A673 (cell line): ENCODE measurements at regions not wholly inside any gene's neighbourhood (a gene's known extent, or its start where the extent isn't known, plus 50 kb on each side); places are given as distances from the start of the nearest gene placed in this dataset.

Experiments used
- BruUV-seq: library from RNA; stranded (reverse); fragments of 400-500 nt; replicated peaks from 2 replicates; lab custom pipeline; 2021; lab: Mats Ljungman, UMichigan
- CTCF ChIA-PET: fragments of 300-600 bp; sonication (Branson Sonifier 250); formaldehyde crosslinking; loops from one replicate; lab custom pipeline; 2022; ENCODE audit warnings: antibody characterized with exemption; lab: Charles Lee
- POLR2A ChIA-PET: fragments of 300-600 bp; sonication (Branson Sonifier 250); formaldehyde crosslinking; loops from one replicate; lab custom pipeline; 2022; ENCODE audit warnings: antibody characterized with exemption; ENCODE audit not compliant: low non-redundant PET; lab: Charles Lee
- DNase-seq: peaks from one replicate; pipeline ENCODE4 v3.0.0-alpha.2; 2015; ENCODE audit warnings: low spot score
- H3K27ac ChIP-seq: fragments of 200-600 bp; sonication (generic); 2 replicates; pipeline ENCODE4 v1.5.1; 2016; ENCODE audit warnings: mixed run types, low read depth, mild to moderate bottlenecking, mixed read lengths, antibody characterized with exemption, low read length; ENCODE audit not compliant: poor library complexity, severe bottlenecking
- H3K27me3 ChIP-seq: fragments of 200-600 bp; sonication (generic); replicated peaks from 2 replicates; pipeline ENCODE4 v1.6.1; 2017; ENCODE audit warnings: mixed run types, low read depth, mild to moderate bottlenecking, mixed read lengths, antibody characterized with exemption, low read length; ENCODE audit not compliant: insufficient read depth, poor library complexity
- H3K36me3 ChIP-seq: fragments of 200-600 bp; sonication (generic); 2 replicates; pipeline ENCODE4 v1.6.1; 2016; ENCODE audit warnings: mixed run types, mild to moderate bottlenecking, mixed read lengths, antibody characterized with exemption, low read length; ENCODE audit not compliant: insufficient read depth, poor library complexity, severe bottlenecking
- H3K4me1 ChIP-seq: fragments of 200-600 bp; sonication (generic); 2 replicates; pipeline ENCODE4 v1.6.1; 2017; ENCODE audit warnings: mixed run types, mild to moderate bottlenecking, mixed read lengths, antibody characterized with exemption, low read length; ENCODE audit not compliant: insufficient read depth, poor library complexity, severe bottlenecking
- H3K4me3 ChIP-seq: fragments of 200-600 bp; sonication (generic); 2 replicates; pipeline ENCODE4 v1.5.1; 2016; ENCODE audit warnings: low read depth, mixed run types, mild to moderate bottlenecking, mixed read lengths, low read length; ENCODE audit not compliant: poor library complexity, severe bottlenecking
- H3K9me3 ChIP-seq: fragments of 200-600 bp; sonication (generic); 2 replicates; pipeline ENCODE4 v1.6.1; 2016; ENCODE audit warnings: mixed run types, low read depth, mild to moderate bottlenecking, mixed read lengths, antibody characterized with exemption, low read length; ENCODE audit not compliant: poor library complexity, severe bottlenecking
- EZH2 ChIP-seq: fragments of 200-600 bp; sonication (generic); IDR thresholded peaks from 2 replicates; pipeline ENCODE4 v1.6.1; 2017; ENCODE audit warnings: borderline replicate concordance, low read depth, mild to moderate bottlenecking, mixed read lengths, antibody characterized with exemption, low read length; ENCODE audit not compliant: poor library complexity, severe bottlenecking
- intact Hi-C: fragments of 100-400 bp; cut with micrococcal nuclease; formaldehyde crosslinking; loops from one replicate; pipeline ENCODE4 v1.10.0; 2022; ENCODE audit not compliant: unreplicated experiment
- TF ChIP-seq, protein P1 (sequence below): fragments of 300-800, 200-600 bp; sonication (generic); conservative IDR thresholded peaks from 2 replicates; pipeline ENCODE4 v1.5.1; 2017; ENCODE audit warnings: low read depth, mild to moderate bottlenecking, antibody characterized with exemption, low read length, moderate library complexity, mixed read lengths

DNA sequence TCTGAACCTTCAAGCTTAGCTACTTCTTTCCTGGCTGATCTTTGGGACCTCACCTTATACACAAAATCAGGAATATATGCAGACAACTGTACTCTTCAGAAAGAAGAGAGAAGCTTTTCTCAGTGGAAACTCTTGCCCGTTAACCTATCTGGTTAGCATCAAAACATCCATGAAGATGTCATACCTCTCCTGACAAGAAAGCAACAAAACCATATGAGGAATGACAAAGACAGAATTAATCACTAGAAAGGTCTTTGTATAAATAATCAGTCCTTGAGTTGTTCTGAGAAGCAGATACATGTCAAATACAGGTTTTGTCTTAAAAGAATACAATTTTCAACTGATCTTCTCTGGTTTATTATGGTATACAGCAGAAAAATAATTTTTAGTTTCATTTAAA, 130.8 kb downstream of the FAT4 start:
- POLR2A ChIA-PET = no interaction called here
- TF ChIP-seq EZH2 = no peak
- TF ChIP-seq, protein P1, sequence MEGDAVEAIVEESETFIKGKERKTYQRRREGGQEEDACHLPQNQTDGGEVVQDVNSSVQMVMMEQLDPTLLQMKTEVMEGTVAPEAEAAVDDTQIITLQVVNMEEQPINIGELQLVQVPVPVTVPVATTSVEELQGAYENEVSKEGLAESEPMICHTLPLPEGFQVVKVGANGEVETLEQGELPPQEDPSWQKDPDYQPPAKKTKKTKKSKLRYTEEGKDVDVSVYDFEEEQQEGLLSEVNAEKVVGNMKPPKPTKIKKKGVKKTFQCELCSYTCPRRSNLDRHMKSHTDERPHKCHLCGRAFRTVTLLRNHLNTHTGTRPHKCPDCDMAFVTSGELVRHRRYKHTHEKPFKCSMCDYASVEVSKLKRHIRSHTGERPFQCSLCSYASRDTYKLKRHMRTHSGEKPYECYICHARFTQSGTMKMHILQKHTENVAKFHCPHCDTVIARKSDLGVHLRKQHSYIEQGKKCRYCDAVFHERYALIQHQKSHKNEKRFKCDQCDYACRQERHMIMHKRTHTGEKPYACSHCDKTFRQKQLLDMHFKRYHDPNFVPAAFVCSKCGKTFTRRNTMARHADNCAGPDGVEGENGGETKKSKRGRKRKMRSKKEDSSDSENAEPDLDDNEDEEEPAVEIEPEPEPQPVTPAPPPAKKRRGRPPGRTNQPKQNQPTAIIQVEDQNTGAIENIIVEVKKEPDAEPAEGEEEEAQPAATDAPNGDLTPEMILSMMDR = no peak
- no peaks in the 10 kb centered on the region for H3K4me1 ChIP-seq
- H3K36me3 ChIP-seq = peaks cover 16% of the 10 kb centered on the region
- no peak for DNase-seq
- H3K9me3 ChIP-seq = no peaks in the 10 kb centered on the region
- no peak overlapping the region for H3K4me3 ChIP-seq
- no peaks in the 10 kb centered on the region for H3K27me3 ChIP-seq
- BruUV-seq = no TSS peak
- CTCF ChIA-PET = no interaction called here
- intact Hi-C loops = no loop called here
- no peak overlapping the region for H3K27ac ChIP-seq

DNA sequence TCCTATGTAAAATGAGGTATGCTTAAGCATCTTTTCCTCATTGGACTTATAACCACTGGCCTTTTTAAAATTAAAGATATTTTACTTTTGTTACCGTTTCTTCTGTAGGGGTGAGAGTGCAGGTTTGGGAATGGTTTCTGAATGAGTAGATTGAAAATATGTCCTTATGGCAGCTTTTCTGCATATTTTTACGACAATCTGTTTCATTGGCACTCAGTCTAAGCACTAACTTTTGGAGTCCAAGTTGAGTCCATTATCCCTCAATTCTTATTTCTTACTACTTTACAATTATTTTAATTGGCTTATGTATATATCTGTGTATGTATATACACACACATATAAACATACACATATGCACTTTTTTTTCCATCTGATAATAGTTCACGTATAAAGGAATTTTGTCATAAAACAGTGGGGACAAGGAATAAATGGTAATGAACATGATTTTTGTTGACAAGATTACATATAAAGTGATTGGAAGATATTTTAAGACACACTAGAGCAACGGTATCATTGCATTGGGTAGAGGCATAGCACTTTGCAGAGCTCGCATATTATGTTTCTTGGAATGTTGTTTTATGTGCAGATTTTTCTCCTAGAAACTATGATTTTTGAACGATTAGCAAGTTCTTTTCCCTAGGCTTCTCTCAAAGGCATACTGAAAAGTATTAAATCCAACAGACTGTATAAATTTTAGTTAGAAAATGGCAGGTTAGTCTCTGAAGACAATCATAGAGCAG, 133.0 kb downstream of the FAT4 start:
- no peak for TF ChIP-seq EZH2
- TF ChIP-seq, protein P1 = no peak
- POLR2A ChIA-PET = no interaction called here
- Histone ChIP-seq H3K4me3 (no peak overlapping the region), H3K9me3 (no peaks in the 10 kb centered on the region), H3K27ac (no peak overlapping the region), H3K36me3 (peaks cover 16% of the 10 kb centered on the region), H3K27me3 (no peaks in the 10 kb centered on the region), H3K4me1 (no peaks in the 10 kb centered on the region)
- no peak for DNase-seq
- intact Hi-C loops = no loop called here
- CTCF ChIA-PET = no interaction called here
- BruUV-seq = no TSS peak

DNA sequence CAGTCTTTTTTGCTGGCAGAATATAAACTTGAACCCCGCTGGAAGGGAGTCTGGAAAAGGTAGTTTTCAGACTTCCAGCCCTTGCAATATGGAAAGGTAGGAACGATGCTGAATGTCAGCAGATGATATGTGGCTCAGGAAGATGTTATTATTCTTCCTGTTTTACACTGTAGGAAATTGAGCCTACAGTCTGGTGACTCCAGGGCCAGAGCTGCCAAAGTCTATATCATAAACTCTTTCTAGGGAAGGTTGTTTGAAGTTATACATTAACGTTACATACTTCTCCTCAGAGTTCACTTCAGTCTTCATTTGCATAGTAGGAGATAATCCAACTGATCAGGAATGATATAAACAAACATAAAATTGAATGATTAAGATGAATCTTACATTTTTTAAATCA, 141.3 kb downstream of the FAT4 start:
- no TSS peak for BruUV-seq
- ChIA-PET CTCF (no interaction called here), POLR2A (no interaction called here)
- Histone ChIP-seq H3K9me3 (no peaks in the 10 kb centered on the region), H3K36me3 (no peaks in the 10 kb centered on the region), H3K27me3 (no peaks in the 10 kb centered on the region), H3K4me1 (peaks cover 32% of the 10 kb centered on the region), H3K27ac (no peak overlapping the region), H3K4me3 (no peak overlapping the region)
- intact Hi-C loops = no loop called here
- TF ChIP-seq, protein P1 = no peak
- no peak for TF ChIP-seq EZH2
- no peak for DNase-seq
